Natural killer cell (primary cell): ENCODE measurements at regions not wholly inside any gene's neighbourhood (a gene's known extent, or its start where the extent isn't known, plus 50 kb on each side); places are given as distances from the start of the nearest gene placed in this dataset.
"Not testable (repeated sequence)": the region's sequence is repeated elsewhere in the genome, so short reads cannot be mapped to it uniquely, and the experiment has no call there.

Experiments
- ATAC-seq, 3 donors: fragments of 150-1000 bp in 2 of 3; fragments of 200-7000 bp in 1 of 3; cut with Tn5 transposase; 1 replicate in 1 of 3; 2 replicates in 2 of 3; pipeline ENCODE4 v1.10.0; 2021; ENCODE audit warnings: mild to moderate bottlenecking in 2 of 3, moderate library complexity in 2 of 3
- DNase-seq, 2 donors: peaks; one replicate each; pipeline versions ENCODE4 v3.0.0 to v3.0.0-alpha.2; 2013 to 2021; ENCODE audit warnings: mixed read lengths in 1 of 2
- H3K27ac ChIP-seq: one replicate; pipeline ENCODE4 v1.5.1; 2013; ENCODE audit warnings: mild to moderate bottlenecking, low read length
- H3K27me3 ChIP-seq: one replicate; pipeline ENCODE4 v1.6.1; 2013; ENCODE audit warnings: low read length; ENCODE audit not compliant: control insufficient read depth, insufficient read depth
- H3K36me3 ChIP-seq: one replicate; pipeline ENCODE4 v1.6.1; 2013; ENCODE audit warnings: low read length; ENCODE audit not compliant: control insufficient read depth, insufficient read depth
- H3K4me1 ChIP-seq: one replicate; pipeline ENCODE4 v1.6.1; 2013; ENCODE audit warnings: low read length; ENCODE audit not compliant: control insufficient read depth, insufficient read depth
- H3K4me3 ChIP-seq: one replicate; pipeline ENCODE4 v1.5.1; 2013; ENCODE audit warnings: low read length
- H3K9me3 ChIP-seq: one replicate; pipeline ENCODE4 v1.6.1; 2013; ENCODE audit warnings: low read length; ENCODE audit not compliant: control insufficient read depth, insufficient read depth
- H3K27ac Mint-ChIP-seq, 2 donors: one replicate each; pipeline ENCODE4 v1.8.0; 2022; ENCODE audit warnings: mild to moderate bottlenecking in 2 of 2, mixed read lengths in 2 of 2, moderate library complexity in 1 of 2
- H3K27me3 Mint-ChIP-seq, 2 donors: one replicate each; pipeline ENCODE4 v1.8.0; 2022; ENCODE audit warnings: low read depth in 2 of 2, mixed read lengths in 2 of 2
- H3K36me3 Mint-ChIP-seq: one replicate; pipeline ENCODE4 v1.8.0; 2022; ENCODE audit warnings: mixed read lengths
- H3K4me1 Mint-ChIP-seq, 2 donors: one replicate each; pipeline ENCODE4 v1.8.0; 2022; ENCODE audit warnings: mixed read lengths in 2 of 2
- H3K4me3 Mint-ChIP-seq: one replicate; pipeline ENCODE4 v1.8.0; 2022; ENCODE audit warnings: mild to moderate bottlenecking, moderate library complexity, mixed read lengths
- H3K9me3 Mint-ChIP-seq, 2 donors: one replicate each; pipeline ENCODE4 v1.8.0; 2022; ENCODE audit warnings: mixed read lengths in 2 of 2
- CTCF ChIP-seq: fragments of 200-600 bp; IDR thresholded peaks from one replicate; pipeline ENCODE4 v1.8.0; 2022; ENCODE audit warnings: antibody characterized with exemption
- WGBS: methylation state at CpG from one replicate; pipeline ENCODE4 v1.1.7; 2013; ENCODE audit warnings: missing lambda C conversion rate; ENCODE audit not compliant: insufficient coverage; 5-methylcytosine and 5-hydroxymethylcytosine counted together
- intact Hi-C: fragments of 100-400 bp; cut with micrococcal nuclease; formaldehyde crosslinking; loops from one replicate; pipeline ENCODE4 v1.14.2; 2022

DNA sequence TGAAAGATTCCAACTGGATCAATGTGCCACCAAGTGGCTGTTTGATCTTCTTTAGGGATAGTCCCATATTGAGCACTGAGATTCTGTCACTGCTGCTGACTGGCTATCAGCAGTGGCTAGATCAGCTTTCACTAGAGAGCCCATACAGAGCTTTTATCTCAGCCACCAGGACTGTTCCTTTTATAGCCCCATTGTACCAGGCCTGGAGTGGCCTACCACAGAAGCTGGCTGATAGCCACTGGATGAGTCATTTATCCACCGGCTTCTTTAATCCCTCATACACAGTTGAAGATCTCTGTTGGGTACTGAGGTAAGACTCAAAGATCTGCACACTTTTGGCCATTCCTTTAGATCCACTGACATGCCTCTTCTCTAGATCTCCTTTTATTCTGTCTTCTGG, 1101.1 kb downstream of the SORCS3 start:
- Histone ChIP-seq H3K9me3 (peaks cover 3% of the 10 kb centered on the region), H3K36me3 (no peaks in the 10 kb centered on the region), H3K4me1 (no peaks in the 10 kb centered on the region), H3K27ac (no peak overlapping the region), H3K4me3 (no peak overlapping the region), H3K27me3 (no peaks in the 10 kb centered on the region)
- no peak overlapping the region for H3K27ac Mint-ChIP-seq
- intact Hi-C loops = no loop called here
- ATAC-seq = no peak
- no peaks in the 10 kb centered on the region for H3K36me3 Mint-ChIP-seq
- no peak overlapping the region for H3K4me3 Mint-ChIP-seq
- H3K27me3 Mint-ChIP-seq = no peaks in the 10 kb centered on the region
- TF ChIP-seq CTCF = no peak
- no peaks in the 10 kb centered on the region for H3K4me1 Mint-ChIP-seq
- no peak for DNase-seq
- no CpG with 5 or more reads among the region's 1 CpG for WGBS
- H3K9me3 Mint-ChIP-seq = peaks cover 4 to 7% of the 10 kb centered on the region in 2 donors

GRCh38 chr10:105734479-105734878, 1093.4 kb downstream of the SORCS3 start:
- no peaks in the 10 kb centered on the region for H3K4me1 ChIP-seq
- H3K4me1 Mint-ChIP-seq = no peaks in the 10 kb centered on the region
- no peak overlapping the region for H3K4me3 ChIP-seq
- H3K36me3 ChIP-seq = no peaks in the 10 kb centered on the region
- H3K4me3 Mint-ChIP-seq = no peak overlapping the region
- no peaks in the 10 kb centered on the region for H3K27me3 ChIP-seq
- no peak overlapping the region for H3K27ac ChIP-seq
- TF ChIP-seq CTCF = no peak
- intact Hi-C loops = no loop called here
- no peak overlapping the region for H3K27ac Mint-ChIP-seq
- H3K27me3 Mint-ChIP-seq = no peaks in the 10 kb centered on the region
- H3K9me3 ChIP-seq = peaks cover 7% of the 10 kb centered on the region
- peaks cover 2 to 4% of the 10 kb centered on the region in 2 donors for H3K9me3 Mint-ChIP-seq
- H3K36me3 Mint-ChIP-seq = no peaks in the 10 kb centered on the region
- WGBS = 75% methylated on average over 2 of the region's 2 CpGs
- ATAC-seq (no peak), DNase-seq (no peak)

GRCh38 chr10:105733924-105734323, 1092.8 kb downstream of the SORCS3 start:
- Histone ChIP-seq H3K27me3 (no peaks in the 10 kb centered on the region), H3K4me1 (no peaks in the 10 kb centered on the region), H3K36me3 (no peaks in the 10 kb centered on the region), H3K4me3 (no peak overlapping the region), H3K27ac (no peak overlapping the region), H3K9me3 (peaks cover 9% of the 10 kb centered on the region)
- intact Hi-C loops = no loop called here
- H3K36me3 Mint-ChIP-seq = no peaks in the 10 kb centered on the region
- H3K27ac Mint-ChIP-seq = no peak overlapping the region
- H3K4me1 Mint-ChIP-seq = no peaks in the 10 kb centered on the region
- no peak for TF ChIP-seq CTCF
- DNase-seq (no peak), ATAC-seq (no peak)
- H3K27me3 Mint-ChIP-seq = no peaks in the 10 kb centered on the region
- peaks cover 2 to 5% of the 10 kb centered on the region in 2 donors for H3K9me3 Mint-ChIP-seq
- no peak overlapping the region for H3K4me3 Mint-ChIP-seq

DNA sequence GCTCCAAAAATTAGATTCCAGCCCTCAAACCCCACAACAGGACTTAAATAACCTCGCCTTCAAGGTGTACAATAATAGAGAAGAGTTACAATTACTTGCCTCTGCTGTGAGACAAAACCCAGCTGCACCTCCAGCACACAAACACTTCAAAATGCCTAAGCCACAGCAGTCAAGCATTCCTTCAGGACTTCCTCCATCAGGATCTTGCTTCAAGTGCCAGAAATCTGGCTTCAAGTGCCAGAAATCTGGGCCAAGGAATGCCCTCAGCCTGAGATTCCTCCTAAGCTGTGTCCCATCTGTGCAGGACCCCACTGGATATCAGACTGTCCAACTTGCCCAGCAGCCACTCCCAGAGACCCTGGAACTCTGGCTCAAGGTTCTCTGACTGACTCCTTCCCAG, 1088.3 kb downstream of the SORCS3 start:
- H3K27me3 Mint-ChIP-seq = no peaks in the 10 kb centered on the region
- peaks cover 9% of the 10 kb centered on the region for H3K9me3 ChIP-seq
- H3K27ac ChIP-seq = no peak overlapping the region
- no peak overlapping the region for H3K4me3 ChIP-seq
- H3K36me3 Mint-ChIP-seq = no peaks in the 10 kb centered on the region
- H3K4me3 Mint-ChIP-seq = no peak overlapping the region
- H3K9me3 Mint-ChIP-seq = peaks cover 8 to 15% of the 10 kb centered on the region in 2 donors
- TF ChIP-seq CTCF = no peak
- intact Hi-C loops = no loop called here
- H3K36me3 ChIP-seq = no peaks in the 10 kb centered on the region
- WGBS = 60% methylated on average over 1 of the region's 1 CpG
- no peak for ATAC-seq
- H3K4me1 ChIP-seq = no peaks in the 10 kb centered on the region
- no peak overlapping the region for H3K27ac Mint-ChIP-seq
- DNase-seq = no peak
- H3K4me1 Mint-ChIP-seq = no peaks in the 10 kb centered on the region
- no peaks in the 10 kb centered on the region for H3K27me3 ChIP-seq

DNA sequence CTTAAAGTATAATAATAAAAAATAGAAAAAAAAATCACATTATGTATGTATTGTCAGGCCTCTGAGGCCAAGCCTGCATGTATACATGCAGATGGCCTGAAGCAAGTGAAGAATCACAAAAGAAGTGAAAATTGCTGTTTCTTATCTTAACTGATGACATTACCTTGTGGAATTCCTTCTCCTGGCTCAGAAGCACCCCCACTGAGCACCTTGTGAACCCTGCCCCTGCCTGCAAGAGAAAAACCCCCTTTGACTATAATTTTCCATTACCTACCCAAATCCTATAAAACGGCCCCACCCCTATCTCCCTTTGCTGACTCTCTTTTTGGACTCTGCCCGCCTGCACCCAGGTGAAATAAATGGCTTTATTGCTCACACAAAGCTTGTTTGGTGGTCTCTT, 1086.5 kb downstream of the SORCS3 start:
- H3K4me3 Mint-ChIP-seq, intact Hi-C loops, H3K4me1 ChIP-seq, H3K27me3 ChIP-seq, H3K36me3 ChIP-seq, H3K36me3 Mint-ChIP-seq, H3K9me3 ChIP-seq, H3K27ac Mint-ChIP-seq, H3K27me3 Mint-ChIP-seq, ATAC-seq, DNase-seq, H3K4me1 Mint-ChIP-seq, H3K27ac ChIP-seq, H3K4me3 ChIP-seq: not testable (repeated sequence)
- 55% methylated on average over 2 of the region's 2 CpGs for WGBS
- H3K9me3 Mint-ChIP-seq = peaks cover 8 to 15% of the 10 kb centered on the region in 2 donors
